A549 (cell line): ENCODE measurements at regions not wholly inside any gene's neighbourhood (a gene's known extent, or its start where the extent isn't known, plus 50 kb on each side); places are given as distances from the start of the nearest gene placed in this dataset.

ENCODE experiments used
- ATAC-seq, 2 experiments: fragments of 200-7000 bp in 1 of 2; fragments of >200 bp in 1 of 2; cut with Nextera tagmentation in 1 of 2; cut with Tn5 transposase in 1 of 2; 3 replicates each; pipeline versions ENCODE4 v1.8.0 to v1.9.1; 2018 to 2020; ENCODE audit warnings: mild to moderate bottlenecking in 1 of 2, moderate library complexity in 1 of 2
- CTCF ChIA-PET: fragments of 300-600 bp; sonication (Branson Sonifier 250); formaldehyde crosslinking; extraction: SDS; loops from one replicate; lab custom pipeline; 2021; ENCODE audit warnings: antibody characterized with exemption, inconsistent platforms; lab: Yijun Ruan, JAX
- POLR2A ChIA-PET: fragments of 350-600 bp; formaldehyde crosslinking; extraction: SDS; loops from one replicate; lab custom pipeline; 2021; ENCODE audit warnings: antibody characterized with exemption, inconsistent platforms; lab: Yijun Ruan, JAX
- DNase-seq, 2 experiments: peaks; one replicate each; pipeline versions ENCODE4 v3.0.0 to v3.0.0-alpha.2; 2011 to 2016; ENCODE audit warnings: low read depth in 1 of 2, low spot score in 1 of 2
- FAIRE-seq: peaks from 2 replicates; lab custom pipeline; 2011; peaks lifted over from hg19 to GRCh38; lab: Jason Lieb, UNC
- H3K27ac ChIP-seq, 2 experiments: fragments of >200 bp; sonication (Bioruptor Twin); formaldehyde crosslinking; 3 replicates each; pipeline ENCODE4 v1.5.1; 2016 to 2017
- H3K4me1 ChIP-seq: fragments of >200 bp; sonication (Bioruptor Twin); formaldehyde crosslinking; 3 replicates; pipeline ENCODE4 v1.6.1; 2016
- H3K4me2 ChIP-seq: fragments of >200 bp; sonication (Bioruptor Twin); formaldehyde crosslinking; 3 replicates; pipeline ENCODE4 v1.6.1; 2016
- H3K4me3 ChIP-seq: fragments of >200 bp; sonication (Bioruptor Twin); formaldehyde crosslinking; 3 replicates; pipeline ENCODE4 v1.5.1; 2016
- H3K9me3 ChIP-seq: fragments of >200 bp; sonication (Bioruptor Twin); formaldehyde crosslinking; 3 replicates; pipeline ENCODE4 v1.6.1; 2016
- ATOH8 ChIP-seq: fragments of 250-450 bp; sonication (Bioruptor Pico); IDR thresholded peaks from 2 replicates; pipeline ENCODE4 v1.5.0; 2020; ENCODE audit warnings: low read depth, mild to moderate bottlenecking, moderate library complexity
- CBX2 ChIP-seq: fragments of 200-600 bp; sonication (generic); IDR thresholded peaks from 2 replicates; pipeline ENCODE4 v1.6.1; 2016; ENCODE audit warnings: low read depth, mild to moderate bottlenecking, borderline replicate concordance
- CBX8 ChIP-seq: fragments of 200-600 bp; sonication (generic); IDR thresholded peaks from 2 replicates; pipeline ENCODE4 v1.6.1; 2016
- CHD2 ChIP-seq: fragments of 150-350 bp; IDR thresholded peaks from 2 replicates; pipeline ENCODE4 v1.6.1; 2014; ENCODE audit warnings: low read length; ENCODE audit not compliant: partially characterized antibody
- EHF ChIP-seq: fragments of 250-450 bp; sonication (Bioruptor Pico); IDR thresholded peaks from 2 replicates; pipeline ENCODE4 v1.5.0; 2020; ENCODE audit warnings: mild to moderate bottlenecking
- ESRRA ChIP-seq: fragments of 150-350 bp; IDR thresholded peaks from 2 replicates; pipeline ENCODE4 v1.6.1; 2014; ENCODE audit warnings: mild to moderate bottlenecking, low read length, borderline replicate concordance
- FOSB ChIP-seq: fragments of 250-450 bp; sonication (Bioruptor Pico); IDR thresholded peaks from 2 replicates; pipeline ENCODE4 v1.5.0; 2020; ENCODE audit warnings: mild to moderate bottlenecking, moderate library complexity
- HDAC2 ChIP-seq: fragments of 200-600 bp; sonication (generic); IDR thresholded peaks from 2 replicates; pipeline ENCODE4 v1.6.1; 2016
- HEYL ChIP-seq: fragments of 250-450 bp; sonication (Bioruptor Pico); IDR thresholded peaks from 2 replicates; pipeline ENCODE4 v1.8.0; 2021; ENCODE audit warnings: mild to moderate bottlenecking, moderate library complexity
- HOXB13 ChIP-seq: fragments of 250-450 bp; sonication (Bioruptor Pico); IDR thresholded peaks from 2 replicates; pipeline ENCODE4 v1.5.0; 2020; ENCODE audit warnings: low read depth, mild to moderate bottlenecking, moderate library complexity
- HOXB5 ChIP-seq: fragments of 250-450 bp; sonication (Bioruptor Pico); IDR thresholded peaks from 2 replicates; pipeline ENCODE4 v1.5.0; 2020; ENCODE audit warnings: mild to moderate bottlenecking, moderate library complexity
- KDM1A ChIP-seq: fragments of 200-600 bp; sonication (generic); IDR thresholded peaks from 2 replicates; pipeline ENCODE4 v1.6.1; 2016; ENCODE audit warnings: low read depth, mild to moderate bottlenecking
- MAFK ChIP-seq: fragments of 450-650 bp; IDR thresholded peaks from 2 replicates; pipeline ENCODE4 v1.6.1; 2014; ENCODE audit not compliant: partially characterized antibody
- MAZ ChIP-seq: fragments of 150-350 bp; IDR thresholded peaks from 2 replicates; pipeline ENCODE4 v1.6.1; 2014; ENCODE audit warnings: antibody characterized with exemption, low read depth, low read length, borderline replicate concordance
- MYC ChIP-seq: IDR thresholded peaks from 2 replicates; pipeline ENCODE4 v1.6.1; 2012; ENCODE audit warnings: mild to moderate bottlenecking, inconsistent platforms, low read length, improper control_type of control experiment, borderline replicate concordance
- NFE2L2 ChIP-seq: fragments of 150-350 bp; conservative IDR thresholded peaks from 2 replicates; pipeline ENCODE4 v1.6.1; 2014; ENCODE audit warnings: low read length
- NPAS2 ChIP-seq: fragments of 250-450 bp; sonication (Bioruptor Pico); IDR thresholded peaks from 2 replicates; pipeline ENCODE4 v1.8.0; 2022; ENCODE audit warnings: mild to moderate bottlenecking, moderate library complexity, borderline replicate concordance
- POLR2A ChIP-seq: IDR thresholded peaks from 2 replicates; pipeline ENCODE4 v1.6.1; 2012; ENCODE audit warnings: mild to moderate bottlenecking, low read length
- RCOR1 ChIP-seq: fragments of 150-350 bp; IDR thresholded peaks from 2 replicates; pipeline ENCODE4 v1.6.1; 2014; ENCODE audit warnings: antibody characterized with exemption, low read length, low read depth
- SMC3 ChIP-seq: fragments of >200 bp; sonication (Bioruptor Twin); formaldehyde crosslinking; IDR thresholded peaks from 3 replicates; pipeline ENCODE4 v1.6.1; 2018; ENCODE audit warnings: inconsistent platforms
- TP53 ChIP-seq: fragments of 250-450 bp; sonication (Bioruptor Pico); IDR thresholded peaks from 2 replicates; pipeline ENCODE4 v1.5.0; 2021; ENCODE audit warnings: mild to moderate bottlenecking, moderate library complexity
- ZC3H11A ChIP-seq: fragments of 450-650 bp; IDR thresholded peaks from 2 replicates; pipeline ENCODE4 v1.6.1; 2014; ENCODE audit warnings: antibody characterized with exemption, mild to moderate bottlenecking
- ZFP36 ChIP-seq: fragments of 450-650 bp; IDR thresholded peaks from 2 replicates; pipeline ENCODE4 v1.6.1; 2014; ENCODE audit warnings: borderline replicate concordance; ENCODE audit not compliant: partially characterized antibody
- ZNF302 ChIP-seq: fragments of 250-450 bp; sonication (Bioruptor Pico); IDR thresholded peaks from 2 replicates; pipeline ENCODE4 v1.9.0; 2021; ENCODE audit warnings: inconsistent platforms, mild to moderate bottlenecking, moderate library complexity
- ZSCAN20 ChIP-seq: fragments of 250-450 bp; sonication (Bioruptor Pico); IDR thresholded peaks from 2 replicates; pipeline ENCODE4 v1.8.0; 2022; ENCODE audit warnings: mild to moderate bottlenecking, moderate library complexity
- WGBS: methylation state at CpG from one replicate; pipeline ENCODE4 v1.1.6; 2017; ENCODE audit errors: missing lambda C conversion rate; 5-methylcytosine and 5-hydroxymethylcytosine counted together

GRCh38 chr11:70862093-70862492 lies 390.3 kb downstream of the SHANK2 start:
- Histone ChIP-seq H3K4me3 (no peak overlapping the region), H3K27ac (no peak overlapping the region), H3K9me3 (no peaks in the 10 kb centered on the region), H3K4me2 (no peak overlapping the region), H3K4me1 (no peaks in the 10 kb centered on the region)
- DNase-seq, result no peak
- ChIA-PET CTCF (no interaction called here), POLR2A (no interaction called here)
- TF ChIP-seq HOXB13, result no peak
- TF ChIP-seq CBX2, result no peak
- no peak for TF ChIP-seq ZSCAN20 (CRISPR knock-in tag)
- no peak for TF ChIP-seq FOSB (CRISPR knock-in tag)
- TF ChIP-seq POLR2A, result no peak
- no peak for TF ChIP-seq ZFP36
- TF ChIP-seq MAFK, result no peak
- TF ChIP-seq SMC3, result no peak
- no peak for TF ChIP-seq MYC
- no peak for TF ChIP-seq ZC3H11A
- ATAC-seq, result no peak
- 84% methylated on average over 6 of the region's 6 CpGs for WGBS
- FAIRE-seq, result no peak

GRCh38 chr11:70863186-70863585 lies 389.2 kb downstream of the SHANK2 start:
- H3K4me1 ChIP-seq, result no peaks in the 10 kb centered on the region
- CTCF ChIA-PET, result no interaction called here
- POLR2A ChIA-PET, result no interaction called here

GRCh38 chr11:70863993-70864392 lies 388.4 kb downstream of the SHANK2 start:
- CTCF ChIA-PET, result no interaction called here
- no peak for FAIRE-seq
- H3K4me1 ChIP-seq, result no peaks in the 10 kb centered on the region

More at GRCh38 chr11:70863186-70863585, 389.2 kb downstream of the SHANK2 start:
- ATAC-seq (no peak), FAIRE-seq (no peak), DNase-seq (no peak)
- Histone ChIP-seq H3K4me2 (no peak overlapping the region), H3K4me3 (no peak overlapping the region), H3K9me3 (no peaks in the 10 kb centered on the region), H3K27ac (no peak overlapping the region)
- TF ChIP-seq EHF (CRISPR knock-in tag), result no peak
- TF ChIP-seq RCOR1, result no peak
- WGBS, result 86% methylated on average over 9 of the region's 9 CpGs

GRCh38 chr11:70865356-70865755 lies 387.0 kb downstream of the SHANK2 start:
- ATAC-seq (no peak), FAIRE-seq (no peak), DNase-seq (no peak)
- 91% methylated on average over 10 of the region's 10 CpGs for WGBS
- TF ChIP-seq HOXB5 (CRISPR knock-in tag), result no peak
- TF ChIP-seq CHD2, result no peak
- TF ChIP-seq ATOH8 (CRISPR knock-in tag), result no peak
- no peak for TF ChIP-seq ZC3H11A
- no peak for TF ChIP-seq ZNF302 (CRISPR knock-in tag)
- no peak for TF ChIP-seq NFE2L2
- no peak for TF ChIP-seq HEYL (CRISPR knock-in tag)
- no peak for TF ChIP-seq HOXB13
- TF ChIP-seq ESRRA, result no peak
- ChIA-PET CTCF (no interaction called here), POLR2A (no interaction called here)
- Histone ChIP-seq H3K4me3 (no peak overlapping the region), H3K4me2 (no peak overlapping the region), H3K4me1 (no peaks in the 10 kb centered on the region), H3K27ac (no peak overlapping the region), H3K9me3 (no peaks in the 10 kb centered on the region)

More at GRCh38 chr11:70863993-70864392, 388.4 kb downstream of the SHANK2 start:
- no peaks in the 10 kb centered on the region for H3K9me3 ChIP-seq
- TF ChIP-seq KDM1A (no peak), MYC (no peak), MAZ (no peak), HOXB13 (no peak), NPAS2 (CRISPR knock-in tag) (no peak), HDAC2 (no peak), CBX8 (no peak), EHF (CRISPR knock-in tag) (no peak), ZSCAN20 (CRISPR knock-in tag) (no peak), TP53 (no peak)
- TF ChIP-seq, all 56 proteins: peak for 0
- WGBS, result 75% methylated on average over 4 of the region's 4 CpGs
- Histone ChIP-seq H3K27ac (no peak overlapping the region), H3K4me3 (no peak overlapping the region), H3K4me2 (no peak overlapping the region)
- POLR2A ChIA-PET, result no interaction called here
- no peak for DNase-seq
- no peak for ATAC-seq
